NCI-H2107 (cell line): ENCODE measurements at regions not wholly inside any gene's neighbourhood (a gene's known extent, or its start where the extent isn't known, plus 50 kb on each side); places are given as distances from the start of the nearest gene placed in this dataset.

Source experiments
- DNase-seq: peaks from one replicate; lab custom pipeline; 2025; lab: John Stamatoyannopoulos, UW

- DNase-seq = no peak
These were observed 171.8 kb upstream of the PACRGL start for GRCh38 chr4:20528508-20528907.

GRCh38 chr4:20529691-20530090 lies 170.6 kb upstream of the PACRGL start:
- DNase-seq = no peak

GRCh38 chr4:20532116-20532790 lies 168.0 kb upstream of the PACRGL start:
- DNase-seq = no peak

- DNase-seq = no peak
These were observed 167.1 kb upstream of the PACRGL start for GRCh38 chr4:20532871-20533870.

- peak; percentile 7 for DNase-seq
These were observed 161.4 kb upstream of the PACRGL start for GRCh38 chr4:20538905-20539304.

- DNase-seq = no peak
These were observed 157.1 kb upstream of the PACRGL start for GRCh38 chr4:20543131-20543530.

- no peak for DNase-seq
These were observed 155.6 kb upstream of the PACRGL start for GRCh38 chr4:20544645-20545044.

GRCh38 chr4:20552004-20552403 lies 148.3 kb upstream of the PACRGL start:
- no peak for DNase-seq

GRCh38 chr4:20554134-20554533 lies 146.1 kb upstream of the PACRGL start:
- no peak for DNase-seq

GRCh38 chr4:20565075-20565721 lies 135.1 kb upstream of the PACRGL start:
- no peak for DNase-seq

- DNase-seq = no peak
These were observed 129.1 kb upstream of the PACRGL start for GRCh38 chr4:20570981-20571715.

GRCh38 chr4:20572976-20573375 lies 127.3 kb upstream of the PACRGL start:
- no peak for DNase-seq

GRCh38 chr4:20574986-20575385 lies 125.3 kb upstream of the PACRGL start:
- no peak for DNase-seq

- no peak for DNase-seq
These were observed 124.8 kb upstream of the PACRGL start for GRCh38 chr4:20575486-20575885.

- no peak for DNase-seq
These were observed 123.4 kb upstream of the PACRGL start for GRCh38 chr4:20576861-20577260.

GRCh38 chr4:20577702-20578101 lies 122.6 kb upstream of the PACRGL start:
- no peak for DNase-seq

- no peak for DNase-seq
These were observed 119.4 kb upstream of the PACRGL start for GRCh38 chr4:20580907-20581306.

GRCh38 chr4:20589436-20589835 lies 110.8 kb upstream of the PACRGL start:
- DNase-seq = no peak

- DNase-seq = no peak
These were observed 109.4 kb upstream of the PACRGL start for GRCh38 chr4:20590849-20591248.

- DNase-seq = no peak
These were observed 108.7 kb upstream of the PACRGL start for GRCh38 chr4:20591571-20591970.

GRCh38 chr4:20592013-20592412 lies 108.2 kb upstream of the PACRGL start:
- no peak for DNase-seq

GRCh38 chr4:20592663-20593062 lies 107.6 kb upstream of the PACRGL start:
- no peak for DNase-seq
